ENCODE measurements at regions not wholly inside any gene's neighbourhood (a gene's known extent, or its start where the extent isn't known, plus 50 kb on each side); places are given as distances from the start of the nearest gene placed in this dataset.

GRCh38 chr21:21730512-21730911 lies 732.3 kb downstream of the NCAM2 start:
- H3K9me3 ChIP-seq = no peaks in the 10 kb centered on the region
- H3K4me2 ChIP-seq = no peak overlapping the region
- H3K4me3 ChIP-seq (ENCODE audit: low read depth in 2 of 2, low read length in 1 of 2) = no peak overlapping the region
- H3K27ac ChIP-seq (ENCODE audit: low read depth in 2 of 2, low read length in 1 of 2) = no peak overlapping the region
- no peaks in the 10 kb centered on the region; the same call in 1 of the 2 replicates for H3K9me2 ChIP-seq
- H3K36me3 ChIP-seq (replicated peaks in 1 of 2; ENCODE audit: control insufficient read depth in 1 of 2, insufficient read depth in 2 of 2, low read length in 1 of 2) = no peaks in the 10 kb centered on the region
- CTCF ChIA-PET = no interaction called here
- no peaks in the 10 kb centered on the region for H3K79me2 ChIP-seq (ENCODE audit: insufficient read depth)
- peaks cover 5% of the 10 kb centered on the region for H3F3A ChIP-seq (replicated peaks; ENCODE audit: insufficient read depth)
- POLR2A ChIA-PET = no interaction called here
- no peaks in the 10 kb centered on the region for H3K27me3 ChIP-seq (ENCODE audit: insufficient read depth)
- TF ChIP-seq EZH2phosphoT487 (IDR thresholded peaks at IDR 0.05; ENCODE audit: borderline replicate concordance, low read depth) = no peak
- no peak for TF ChIP-seq NRF1 (IDR thresholded peaks at IDR 0.05; ENCODE audit: low read depth, low read length)
- no peak for TF ChIP-seq RCOR1 (IDR thresholded peaks at IDR 0.05; ENCODE audit: low read length)
- no peak for TF ChIP-seq FOXJ3 (CRISPR knock-in tag; IDR thresholded peaks at IDR 0.05)
- TF ChIP-seq REST (IDR thresholded peaks at IDR 0.05; ENCODE audit: low read depth, low read length) = no peak
- TF ChIP-seq MXI1 (IDR thresholded peaks at IDR 0.05; ENCODE audit: low read depth, low read length) = no peak
- TF ChIP-seq TCF12 (IDR thresholded peaks at IDR 0.05) = no peak
- TF ChIP-seq YY1 (IDR thresholded peaks at IDR 0.05; ENCODE audit: low read depth) = no peak
- TF ChIP-seq JUND (IDR thresholded peaks at IDR 0.05) = no peak
- no peak for TF ChIP-seq FOSL2 (IDR thresholded peaks at IDR 0.05; ENCODE audit: borderline replicate concordance, low read depth)
- TF ChIP-seq USF1 (IDR thresholded peaks at IDR 0.05; ENCODE audit: borderline replicate concordance, low read depth) = no peak
- TF ChIP-seq GABPA (IDR thresholded peaks at IDR 0.05; ENCODE audit: low read depth) = no peak
- TF ChIP-seq IRF3 (IDR thresholded peaks at IDR 0.05; ENCODE audit: low read depth, low read length) = no peak
- TF ChIP-seq MEF2A (IDR thresholded peaks at IDR 0.05; ENCODE audit: borderline replicate concordance, low read depth) = no peak
- no peak for TF ChIP-seq RAD21 (IDR thresholded peaks at IDR 0.05; ENCODE audit: low read length)
- DNase-seq = no peak
- no peaks in the 10 kb centered on the region for H3K4me1 ChIP-seq (ENCODE audit: control insufficient read depth in 1 of 2, insufficient read depth in 2 of 2, low read depth in 1 of 2, low read length in 1 of 2)
- 61% methylated on average over 5 of the region's 5 CpGs for WGBS (ENCODE audit: low lambda C conversion rate)
- no peak overlapping the region for H3K9ac ChIP-seq
- H2AFZ ChIP-seq (ENCODE audit: low read depth) = no peak overlapping the region
- no peaks in the 10 kb centered on the region for H4K20me1 ChIP-seq (ENCODE audit: insufficient read depth)

Data from SK-N-SH (cell line).